MM.1S (cell line): ENCODE measurements at regions not wholly inside any gene's neighbourhood (a gene's known extent, or its start where the extent isn't known, plus 50 kb on each side); places are given as distances from the start of the nearest gene placed in this dataset.

Source experiments
- CTCF ChIP-seq: fragments of 300-600 bp; sonication (generic); IDR thresholded peaks from 2 replicates; pipeline ENCODE4 v1.5.1; 2016; ENCODE audit warnings: antibody characterized with exemption, low read length, mixed read lengths
- EZH2 ChIP-seq: fragments of 300-600 bp; sonication (generic); optimal IDR thresholded peaks from 2 replicates; pipeline ENCODE3; 2017; ENCODE audit warnings: low read depth, mild to moderate bottlenecking, antibody characterized with exemption, low read length, mixed read lengths
- EZH2phosphoT487 ChIP-seq: fragments of 300-600 bp; sonication (generic); IDR thresholded peaks from 2 replicates; pipeline ENCODE4 v1.6.1; 2018; ENCODE audit warnings: antibody characterized with exemption, low read length

GRCh38 chr4:100695871-100696270 lies 178.0 kb upstream of the EMCN start:
- TF ChIP-seq CTCF: no peak
- no peak for TF ChIP-seq EZH2
- no peak for TF ChIP-seq EZH2phosphoT487
